ENCODE measurements at regions not wholly inside any gene's neighbourhood (a gene's known extent, or its start where the extent isn't known, plus 50 kb on each side); places are given as distances from the start of the nearest gene placed in this dataset.

DNA sequence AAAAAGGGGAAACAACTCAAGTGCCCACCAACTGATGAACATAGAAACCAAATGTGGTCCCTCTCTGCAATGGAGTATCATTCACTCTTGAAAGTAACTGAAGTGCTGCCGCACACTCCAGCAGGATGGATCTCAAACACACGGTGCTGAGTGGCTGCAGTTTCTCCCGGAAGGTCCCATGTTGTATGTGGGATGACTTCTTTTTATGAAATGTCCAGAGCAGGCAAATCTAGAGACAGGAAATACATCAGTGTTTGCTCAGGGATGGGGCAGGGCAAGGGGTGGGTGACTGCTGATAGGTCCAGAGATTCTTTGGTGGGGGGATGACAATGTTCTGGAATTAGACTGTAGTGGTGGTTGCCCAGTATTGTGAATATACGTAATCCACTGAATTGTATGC lies 89.9 kb upstream of the ADAMTS2 start:
- Histone ChIP-seq H3K4me2 (ENCODE audit: insufficient read depth, low read length) (no peak overlapping the region), H3K4me3 (replicated peaks in 1 of 3; ENCODE audit: insufficient read depth in 1 of 3, low read depth in 1 of 3, low read length in 3 of 3) (no peak overlapping the region), H3K9me3 (replicated peaks; ENCODE audit: control insufficient read depth, insufficient read depth, low read length) (no peaks in the 10 kb centered on the region), H2AFZ (ENCODE audit: low read depth, low read length) (no peak overlapping the region), H3K27ac (ENCODE audit: insufficient read depth, low read depth, low read length) (no peak overlapping the region), H3K79me2 (ENCODE audit: control insufficient read depth, insufficient read depth, low read length) (no peaks in the 10 kb centered on the region), H3K4me1 (ENCODE audit: control insufficient read depth, extremely low read depth, insufficient read depth, low read length) (no peaks in the 10 kb centered on the region), H3K9me1 (replicated peaks; ENCODE audit: control insufficient read depth, extremely low read depth, insufficient read depth, low read length) (no peaks in the 10 kb centered on the region), H3K36me3 (ENCODE audit: control insufficient read depth in 2 of 2, extremely low read depth in 1 of 2, insufficient read depth in 2 of 2, low read length in 2 of 2) (no peaks in the 10 kb centered on the region), H3K9ac (replicated peaks; ENCODE audit: extremely low read depth, insufficient read depth, low read length) (no peak overlapping the region), H4K20me1 (replicated peaks; ENCODE audit: control insufficient read depth, extremely low read depth, insufficient read depth, low read length) (no peaks in the 10 kb centered on the region), H3K27me3 (ENCODE audit: control insufficient read depth in 2 of 2, insufficient read depth in 2 of 2, low read length in 2 of 2) (no peaks in the 10 kb centered on the region)
- ChIA-PET POLR2A (no interaction called here), CTCF (no interaction called here)
- no peak for FAIRE-seq
- TF ChIP-seq POLR2A (IDR thresholded peaks at IDR 0.05; ENCODE audit: low read depth, low read length) (no peak), FOS (IDR thresholded peaks at IDR 0.05; ENCODE audit: borderline replicate concordance, insufficient read depth, low read length) (no peak), POLR2AphosphoS5 (IDR thresholded peaks at IDR 0.05; ENCODE audit: insufficient read depth, low read depth, low read length) (no peak), MYC (IDR thresholded peaks at IDR 0.05; ENCODE audit: low read depth, low read length) (no peak)
- TF ChIP-seq, protein P1, sequence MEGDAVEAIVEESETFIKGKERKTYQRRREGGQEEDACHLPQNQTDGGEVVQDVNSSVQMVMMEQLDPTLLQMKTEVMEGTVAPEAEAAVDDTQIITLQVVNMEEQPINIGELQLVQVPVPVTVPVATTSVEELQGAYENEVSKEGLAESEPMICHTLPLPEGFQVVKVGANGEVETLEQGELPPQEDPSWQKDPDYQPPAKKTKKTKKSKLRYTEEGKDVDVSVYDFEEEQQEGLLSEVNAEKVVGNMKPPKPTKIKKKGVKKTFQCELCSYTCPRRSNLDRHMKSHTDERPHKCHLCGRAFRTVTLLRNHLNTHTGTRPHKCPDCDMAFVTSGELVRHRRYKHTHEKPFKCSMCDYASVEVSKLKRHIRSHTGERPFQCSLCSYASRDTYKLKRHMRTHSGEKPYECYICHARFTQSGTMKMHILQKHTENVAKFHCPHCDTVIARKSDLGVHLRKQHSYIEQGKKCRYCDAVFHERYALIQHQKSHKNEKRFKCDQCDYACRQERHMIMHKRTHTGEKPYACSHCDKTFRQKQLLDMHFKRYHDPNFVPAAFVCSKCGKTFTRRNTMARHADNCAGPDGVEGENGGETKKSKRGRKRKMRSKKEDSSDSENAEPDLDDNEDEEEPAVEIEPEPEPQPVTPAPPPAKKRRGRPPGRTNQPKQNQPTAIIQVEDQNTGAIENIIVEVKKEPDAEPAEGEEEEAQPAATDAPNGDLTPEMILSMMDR (IDR thresholded peaks at IDR 0.05; ENCODE audit: extremely low read depth in 1 of 2, insufficient read depth in 1 of 2, low read depth in 1 of 2, low read length in 2 of 2), result no peak
- dilution Hi-C loops (cut with MboI; ENCODE audit: extremely low pct_ligation_motif_present, low sequenced_read_pairs), result no loop called here
- intact Hi-C loops (cut with micrococcal nuclease), result no loop called here
- no peak for DNase-seq (ENCODE audit: low read depth, low spot score)
- no TSS peak for BruUV-seq (replicated peaks)

DNA sequence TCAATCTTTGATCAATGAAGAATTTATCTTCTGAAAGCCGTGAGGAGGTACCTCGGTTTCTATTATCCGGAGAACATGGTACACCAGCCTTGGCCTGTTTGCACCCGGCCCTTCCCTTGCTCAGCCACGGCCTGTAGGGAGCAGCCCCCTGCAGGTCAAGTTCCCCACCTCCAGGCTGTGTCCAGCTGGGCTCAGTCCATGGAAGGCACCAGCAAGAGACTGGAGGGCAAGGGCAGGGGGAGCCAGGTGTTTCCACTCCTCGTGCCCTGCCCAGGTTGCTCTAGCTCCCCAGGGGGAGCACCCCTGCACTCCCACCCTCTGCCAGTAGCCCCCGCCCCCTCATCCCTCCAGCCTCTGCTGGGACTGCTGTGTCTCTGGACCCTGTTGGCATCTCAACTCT lies 87.3 kb upstream of the ADAMTS2 start:
- H3K9me1 ChIP-seq (replicated peaks; ENCODE audit: control insufficient read depth, extremely low read depth, insufficient read depth, low read length), result no peaks in the 10 kb centered on the region

More for the DNA sequence above, 87.3 kb upstream of the ADAMTS2 start:
- intact Hi-C loops (cut with micrococcal nuclease), result no loop called here
- dilution Hi-C loops (cut with MboI; ENCODE audit: extremely low pct_ligation_motif_present, low sequenced_read_pairs), result no loop called here
- H3K9me3 ChIP-seq (replicated peaks; ENCODE audit: control insufficient read depth, insufficient read depth, low read length), result no peaks in the 10 kb centered on the region
- BruUV-seq (replicated peaks), result no TSS peak
- H3K9ac ChIP-seq (replicated peaks; ENCODE audit: extremely low read depth, insufficient read depth, low read length), result no peak overlapping the region
- POLR2A ChIA-PET, result no interaction called here
- no peaks in the 10 kb centered on the region for H4K20me1 ChIP-seq (replicated peaks; ENCODE audit: control insufficient read depth, extremely low read depth, insufficient read depth, low read length)
- H3K27ac ChIP-seq (ENCODE audit: insufficient read depth, low read depth, low read length), result no peak overlapping the region
- H3K4me1 ChIP-seq (ENCODE audit: control insufficient read depth, extremely low read depth, insufficient read depth, low read length), result no peaks in the 10 kb centered on the region
- CTCF ChIA-PET, result no interaction called here
- TF ChIP-seq MYC (IDR thresholded peaks at IDR 0.05; ENCODE audit: low read depth, low read length), result no peak
- TF ChIP-seq, protein P1 (IDR thresholded peaks at IDR 0.05; ENCODE audit: extremely low read depth in 1 of 2, insufficient read depth in 1 of 2, low read depth in 1 of 2, low read length in 2 of 2), result no peak
- TF ChIP-seq GATA2 (IDR thresholded peaks at IDR 0.05; ENCODE audit: insufficient read depth, insufficient read length, low read depth, low read length), result no peak
- TF ChIP-seq JUN (IDR thresholded peaks at IDR 0.05; ENCODE audit: borderline replicate concordance, insufficient read depth, insufficient read length, low read depth), result no peak
- TF ChIP-seq POLR2A (IDR thresholded peaks at IDR 0.05; ENCODE audit: low read depth, low read length), result no peak
- no peak for TF ChIP-seq FOS (IDR thresholded peaks at IDR 0.05; ENCODE audit: borderline replicate concordance, insufficient read depth, low read length)
- DNase-seq (ENCODE audit: low read depth, low spot score), result no peak
- H3K4me3 ChIP-seq (replicated peaks in 1 of 3; ENCODE audit: insufficient read depth in 1 of 3, low read depth in 1 of 3, low read length in 3 of 3), result no peak overlapping the region
- H3K79me2 ChIP-seq (ENCODE audit: control insufficient read depth, insufficient read depth, low read length), result no peaks in the 10 kb centered on the region
- FAIRE-seq, result no peak
- no peaks in the 10 kb centered on the region for H3K27me3 ChIP-seq (ENCODE audit: control insufficient read depth in 2 of 2, insufficient read depth in 2 of 2, low read length in 2 of 2)
- no peaks in the 10 kb centered on the region for H3K36me3 ChIP-seq (ENCODE audit: control insufficient read depth in 2 of 2, extremely low read depth in 1 of 2, insufficient read depth in 2 of 2, low read length in 2 of 2)
- no peak overlapping the region for H3K4me2 ChIP-seq (ENCODE audit: insufficient read depth, low read length)
- H2AFZ ChIP-seq (ENCODE audit: low read depth, low read length), result no peak overlapping the region

Data from endothelial cell of umbilical vein (primary cell).